Astrocyte (in vitro differentiated cells and primary cell): ENCODE measurements at regions not wholly inside any gene's neighbourhood (a gene's known extent, or its start where the extent isn't known, plus 50 kb on each side); places are given as distances from the start of the nearest gene placed in this dataset.

Experiments
- DNase-seq: peaks from one replicate; pipeline ENCODE4 v3.0.0-alpha.2; 2010; ENCODE audit warnings: low read depth
- FAIRE-seq: peaks from 2 replicates; lab custom pipeline; 2011; peaks lifted over from hg19 to GRCh38; lab: Jason Lieb, UNC
- H2AFZ ChIP-seq: 2 replicates; pipeline ENCODE4 v1.6.0; 2012; ENCODE audit warnings: low read depth, low read length, inconsistent platforms
- H3K27ac ChIP-seq: 2 replicates; pipeline ENCODE4 v1.5.1; 2011; ENCODE audit warnings: low read depth, low read length, inconsistent platforms
- H3K27me3 ChIP-seq: 2 replicates; pipeline ENCODE4 v1.6.0; 2011; ENCODE audit warnings: low read length, inconsistent platforms; ENCODE audit not compliant: insufficient read depth
- H3K36me3 ChIP-seq: 2 replicates; pipeline ENCODE4 v1.5.1; 2011; ENCODE audit warnings: low read length, inconsistent platforms; ENCODE audit not compliant: insufficient read depth
- H3K4me1 ChIP-seq: 2 replicates; pipeline ENCODE4 v1.5.1; 2011; ENCODE audit warnings: low read length, inconsistent platforms; ENCODE audit not compliant: insufficient read depth
- H3K4me2 ChIP-seq: 2 replicates; pipeline ENCODE4 v1.6.0; 2012; ENCODE audit warnings: low read length, inconsistent platforms
- H3K4me3 ChIP-seq: 2 replicates; pipeline ENCODE4 v1.5.1; 2011; ENCODE audit warnings: low read depth, mild to moderate bottlenecking, low read length, inconsistent platforms; ENCODE audit not compliant: insufficient read depth
- H3K79me2 ChIP-seq: 2 replicates; pipeline ENCODE4 v1.6.0; 2012; ENCODE audit warnings: mild to moderate bottlenecking, low read length, inconsistent platforms; ENCODE audit not compliant: insufficient read depth
- H3K9ac ChIP-seq: 2 replicates; pipeline ENCODE4 v1.6.0; 2012; ENCODE audit warnings: mild to moderate bottlenecking, low read length, inconsistent platforms
- H3K9me3 ChIP-seq: 2 replicates; pipeline ENCODE4 v1.5.1; 2012; ENCODE audit warnings: low read depth, mild to moderate bottlenecking, low read length, inconsistent platforms; ENCODE audit not compliant: insufficient read depth
- H4K20me1 ChIP-seq: 2 replicates; pipeline ENCODE4 v1.6.0; 2012; ENCODE audit warnings: low read length, inconsistent platforms; ENCODE audit not compliant: insufficient read depth
- H3K27ac Mint-ChIP-seq: one replicate; pipeline ENCODE4 v1.8.0; 2021; ENCODE audit warnings: mild to moderate bottlenecking, mixed read lengths; ENCODE audit not compliant: unreplicated experiment
- H3K27me3 Mint-ChIP-seq: one replicate; pipeline ENCODE4 v1.8.0; 2021; ENCODE audit warnings: low read depth, mixed read lengths; ENCODE audit not compliant: unreplicated experiment
- H3K36me3 Mint-ChIP-seq: one replicate; pipeline ENCODE4 v1.8.0; 2021; ENCODE audit warnings: low read depth, mixed read lengths; ENCODE audit not compliant: unreplicated experiment
- H3K4me1 Mint-ChIP-seq: one replicate; pipeline ENCODE4 v1.8.0; 2021; ENCODE audit warnings: low read depth, mixed read lengths; ENCODE audit not compliant: unreplicated experiment
- H3K4me3 Mint-ChIP-seq: one replicate; pipeline ENCODE4 v1.8.0; 2021; ENCODE audit warnings: mild to moderate bottlenecking, moderate library complexity, mixed read lengths; ENCODE audit not compliant: unreplicated experiment
- H3K9me3 Mint-ChIP-seq: one replicate; pipeline ENCODE4 v1.8.0; 2021; ENCODE audit warnings: mild to moderate bottlenecking, mixed read lengths; ENCODE audit not compliant: unreplicated experiment
- CTCF ChIP-seq: IDR thresholded peaks from 2 replicates; pipeline ENCODE4 v1.5.1; 2011; ENCODE audit warnings: low read depth, mild to moderate bottlenecking, inconsistent platforms, low read length, moderate library complexity; ENCODE audit not compliant: insufficient read depth
- EZH2 ChIP-seq: IDR thresholded peaks from 2 replicates; pipeline ENCODE4 v1.6.1; 2012; ENCODE audit warnings: mild to moderate bottlenecking, low read length, inconsistent platforms; ENCODE audit not compliant: insufficient read depth

- TF ChIP-seq EZH2 (no peak), CTCF (no peak)
Measured at GRCh38 chr6:137733372-137733771, 133.7 kb upstream of the TNFAIP3 start.

GRCh38 chr6:137734005-137734874, 132.8 kb upstream of the TNFAIP3 start:
- DNase-seq (no peak), FAIRE-seq (no peak)
- Histone ChIP-seq H4K20me1 (no peaks in the 10 kb centered on the region), H3K27ac (no peak overlapping the region), H3K4me3 (no peak overlapping the region), H3K36me3 (no peaks in the 10 kb centered on the region), H3K4me1 (peaks cover 10% of the 10 kb centered on the region), H3K9me3 (no peaks in the 10 kb centered on the region), H3K79me2 (no peaks in the 10 kb centered on the region), H3K9ac (no peak overlapping the region), H2AFZ (no peak overlapping the region), H3K4me2 (no peak overlapping the region), H3K27me3 (no peaks in the 10 kb centered on the region)
- no peak overlapping the region for H3K27ac Mint-ChIP-seq
- H3K36me3 Mint-ChIP-seq = no peaks in the 10 kb centered on the region
- H3K4me3 Mint-ChIP-seq = no peak overlapping the region
- peaks cover 17% of the 10 kb centered on the region for H3K4me1 Mint-ChIP-seq
- no peak for TF ChIP-seq EZH2
- TF ChIP-seq CTCF = no peak
- H3K27me3 Mint-ChIP-seq = no peaks in the 10 kb centered on the region
- H3K9me3 Mint-ChIP-seq = no peaks in the 10 kb centered on the region

More at GRCh38 chr6:137733372-137733771, 133.7 kb upstream of the TNFAIP3 start:
- Mint-ChIP-seq H3K4me1 (peaks cover 20% of the 10 kb centered on the region), H3K4me3 (no peak overlapping the region), H3K27me3 (no peaks in the 10 kb centered on the region), H3K27ac (no peak overlapping the region), H3K9me3 (no peaks in the 10 kb centered on the region), H3K36me3 (no peaks in the 10 kb centered on the region)
- DNase-seq (no peak), FAIRE-seq (no peak)
- Histone ChIP-seq H3K4me2 (no peak overlapping the region), H3K36me3 (no peaks in the 10 kb centered on the region), H4K20me1 (no peaks in the 10 kb centered on the region), H3K9ac (no peak overlapping the region), H3K4me1 (peaks cover 17% of the 10 kb centered on the region), H3K79me2 (no peaks in the 10 kb centered on the region), H3K27ac (no peak overlapping the region), H3K4me3 (no peak overlapping the region), H3K27me3 (no peaks in the 10 kb centered on the region), H2AFZ (no peak overlapping the region), H3K9me3 (no peaks in the 10 kb centered on the region)

- Histone ChIP-seq H3K4me1 (peaks cover 7% of the 10 kb centered on the region), H3K36me3 (no peaks in the 10 kb centered on the region), H4K20me1 (no peaks in the 10 kb centered on the region), H3K27me3 (no peaks in the 10 kb centered on the region), H3K9me3 (no peaks in the 10 kb centered on the region), H2AFZ (no peak overlapping the region), H3K4me2 (no peak overlapping the region), H3K4me3 (no peak overlapping the region), H3K27ac (no peak overlapping the region), H3K9ac (no peak overlapping the region), H3K79me2 (no peaks in the 10 kb centered on the region)
- Mint-ChIP-seq H3K4me1 (peaks cover 19% of the 10 kb centered on the region), H3K27me3 (no peaks in the 10 kb centered on the region), H3K9me3 (no peaks in the 10 kb centered on the region), H3K27ac (no peak overlapping the region), H3K36me3 (no peaks in the 10 kb centered on the region), H3K4me3 (no peak overlapping the region)
- no peak for FAIRE-seq
- no peak for DNase-seq
- TF ChIP-seq CTCF (no peak), EZH2 (no peak)
Measured at GRCh38 chr6:137734875-137735182, 132.2 kb upstream of the TNFAIP3 start.
